ENCODE measurements at regions not wholly inside any gene's neighbourhood (a gene's known extent, or its start where the extent isn't known, plus 50 kb on each side); places are given as distances from the start of the nearest gene placed in this dataset.

DNA sequence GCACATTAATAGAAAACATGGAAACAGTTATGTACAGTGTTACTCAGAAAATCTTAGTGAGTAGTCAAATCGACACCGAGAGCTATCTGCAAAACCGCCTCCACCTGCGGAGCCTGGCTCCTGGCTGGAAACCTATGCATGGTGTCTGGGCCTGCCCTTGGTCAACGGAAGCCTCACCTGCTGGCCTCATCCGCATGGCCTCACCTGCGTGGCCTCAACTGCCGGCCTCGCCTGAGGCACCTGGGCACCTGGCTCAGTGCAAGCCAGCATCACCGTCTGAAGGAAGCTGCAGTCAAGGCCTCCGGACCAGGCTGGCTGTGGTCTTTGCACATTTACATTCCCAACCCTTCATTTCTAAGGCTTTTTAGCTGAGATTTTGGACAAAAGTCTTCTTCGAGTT lies 352.1 kb downstream of the POM121L12 start:
- TF ChIP-seq CREM (IDR thresholded peaks at IDR 0.05): no peak
- no peak for TF ChIP-seq CREM (CRISPR knock-in tag; IDR thresholded peaks at IDR 0.05)
- no peak for TF ChIP-seq HIVEP1 (CRISPR knock-in tag; IDR thresholded peaks at IDR 0.05)
- no peak for TF ChIP-seq SMAD1 (CRISPR knock-in tag; IDR thresholded peaks at IDR 0.05; ENCODE audit: borderline replicate concordance, low read depth)
- TF ChIP-seq, protein P1, sequence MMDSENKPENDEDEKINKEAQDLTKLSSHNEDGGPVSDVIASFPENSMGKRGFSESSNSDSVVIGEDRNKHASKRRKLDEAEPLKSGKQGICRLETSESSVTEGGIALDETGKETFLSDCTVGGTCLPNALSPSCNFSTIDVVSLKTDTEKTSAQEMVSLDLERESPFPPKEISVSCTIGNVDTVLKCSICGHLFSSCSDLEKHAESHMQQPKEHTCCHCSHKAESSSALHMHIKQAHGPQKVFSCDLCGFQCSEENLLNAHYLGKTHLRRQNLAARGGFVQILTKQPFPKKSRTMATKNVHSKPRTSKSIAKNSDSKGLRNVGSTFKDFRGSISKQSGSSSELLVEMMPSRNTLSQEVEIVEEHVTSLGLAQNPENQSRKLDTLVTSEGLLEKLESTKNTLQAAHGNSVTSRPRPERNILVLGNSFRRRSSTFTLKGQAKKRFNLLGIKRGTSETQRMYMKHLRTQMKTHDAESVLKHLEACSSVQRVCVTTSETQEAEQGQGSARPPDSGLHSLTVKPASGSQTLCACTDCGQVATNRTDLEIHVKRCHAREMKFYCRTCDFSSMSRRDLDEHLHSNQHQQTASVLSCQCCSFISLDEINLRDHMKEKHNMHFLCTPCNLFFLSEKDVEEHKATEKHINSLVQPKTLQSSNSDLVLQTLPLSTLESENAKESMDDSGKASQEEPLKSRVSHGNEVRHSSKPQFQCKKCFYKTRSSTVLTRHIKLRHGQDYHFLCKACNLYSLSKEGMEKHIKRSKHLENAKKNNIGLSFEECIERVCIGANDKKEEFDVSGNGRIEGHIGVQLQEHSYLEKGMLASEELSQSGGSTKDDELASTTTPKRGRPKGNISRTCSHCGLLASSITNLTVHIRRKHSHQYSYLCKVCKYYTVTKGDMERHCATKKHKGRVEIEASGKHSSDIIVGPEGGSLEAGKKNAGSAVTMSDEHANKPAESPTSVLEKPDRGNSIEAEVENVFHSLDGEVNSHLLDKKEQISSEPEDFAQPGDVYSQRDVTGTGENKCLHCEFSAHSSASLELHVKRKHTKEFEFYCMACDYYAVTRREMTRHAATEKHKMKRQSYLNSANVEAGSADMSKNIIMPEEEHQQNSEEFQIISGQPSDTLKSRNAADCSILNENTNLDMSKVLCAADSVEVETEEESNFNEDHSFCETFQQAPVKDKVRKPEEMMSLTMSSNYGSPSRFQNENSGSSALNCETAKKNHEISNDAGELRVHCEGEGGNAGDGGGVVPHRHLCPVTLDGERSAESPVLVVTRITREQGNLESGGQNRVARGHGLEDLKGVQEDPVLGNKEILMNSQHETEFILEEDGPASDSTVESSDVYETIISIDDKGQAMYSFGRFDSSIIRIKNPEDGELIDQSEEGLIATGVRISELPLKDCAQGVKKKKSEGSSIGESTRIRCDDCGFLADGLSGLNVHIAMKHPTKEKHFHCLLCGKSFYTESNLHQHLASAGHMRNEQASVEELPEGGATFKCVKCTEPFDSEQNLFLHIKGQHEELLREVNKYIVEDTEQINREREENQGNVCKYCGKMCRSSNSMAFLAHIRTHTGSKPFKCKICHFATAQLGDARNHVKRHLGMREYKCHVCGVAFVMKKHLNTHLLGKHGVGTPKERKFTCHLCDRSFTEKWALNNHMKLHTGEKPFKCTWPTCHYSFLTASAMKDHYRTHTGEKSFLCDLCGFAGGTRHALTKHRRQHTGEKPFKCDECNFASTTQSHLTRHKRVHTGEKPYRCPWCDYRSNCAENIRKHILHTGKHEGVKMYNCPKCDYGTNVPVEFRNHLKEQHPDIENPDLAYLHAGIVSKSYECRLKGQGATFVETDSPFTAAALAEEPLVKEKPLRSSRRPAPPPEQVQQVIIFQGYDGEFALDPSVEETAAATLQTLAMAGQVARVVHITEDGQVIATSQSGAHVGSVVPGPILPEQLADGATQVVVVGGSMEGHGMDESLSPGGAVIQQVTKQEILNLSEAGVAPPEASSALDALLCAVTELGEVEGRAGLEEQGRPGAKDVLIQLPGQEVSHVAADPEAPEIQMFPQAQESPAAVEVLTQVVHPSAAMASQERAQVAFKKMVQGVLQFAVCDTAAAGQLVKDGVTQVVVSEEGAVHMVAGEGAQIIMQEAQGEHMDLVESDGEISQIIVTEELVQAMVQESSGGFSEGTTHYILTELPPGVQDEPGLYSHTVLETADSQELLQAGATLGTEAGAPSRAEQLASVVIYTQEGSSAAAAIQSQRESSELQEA (CRISPR knock-in tag; IDR thresholded peaks at IDR 0.05; ENCODE audit: not compliant biosample characterization): no peak
- TF ChIP-seq POLR2G (IDR thresholded peaks at IDR 0.05; ENCODE audit: low read depth, low read length): no peak
- no peak for TF ChIP-seq NFYB (CRISPR knock-in tag; IDR thresholded peaks at IDR 0.05)
- no peak for TF ChIP-seq TCF7 (IDR thresholded peaks at IDR 0.05; ENCODE audit: low read depth)
- no peak for TF ChIP-seq PAX8 (CRISPR knock-in tag; IDR thresholded peaks at IDR 0.05; ENCODE audit: borderline replicate concordance)
- TF ChIP-seq, protein P2, sequence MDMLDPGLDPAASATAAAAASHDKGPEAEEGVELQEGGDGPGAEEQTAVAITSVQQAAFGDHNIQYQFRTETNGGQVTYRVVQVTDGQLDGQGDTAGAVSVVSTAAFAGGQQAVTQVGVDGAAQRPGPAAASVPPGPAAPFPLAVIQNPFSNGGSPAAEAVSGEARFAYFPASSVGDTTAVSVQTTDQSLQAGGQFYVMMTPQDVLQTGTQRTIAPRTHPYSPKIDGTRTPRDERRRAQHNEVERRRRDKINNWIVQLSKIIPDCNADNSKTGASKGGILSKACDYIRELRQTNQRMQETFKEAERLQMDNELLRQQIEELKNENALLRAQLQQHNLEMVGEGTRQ (IDR thresholded peaks at IDR 0.05; ENCODE audit: low read depth, low read length): no peak
- TF ChIP-seq, protein P2 (CRISPR knock-in tag; IDR thresholded peaks at IDR 0.05; ENCODE audit: borderline replicate concordance): no peak
- TF ChIP-seq POLR2A (IDR thresholded peaks at IDR 0.05; ENCODE audit: insufficient read depth in 1 of 2, low read depth in 2 of 2, low read length in 2 of 2): no peak
- TF ChIP-seq ZNF841 (CRISPR knock-in tag; IDR thresholded peaks at IDR 0.05; ENCODE audit: borderline replicate concordance): no peak
- TF ChIP-seq CEBPG (CRISPR knock-in tag; IDR thresholded peaks at IDR 0.05): no peak
- TF ChIP-seq ARID2 (CRISPR knock-in tag; IDR thresholded peaks at IDR 0.05; ENCODE audit: borderline replicate concordance): no peak

Data from HepG2 (cell line).